HepG2 (cell line): ENCODE measurements at regions not wholly inside any gene's neighbourhood (a gene's known extent, or its start where the extent isn't known, plus 50 kb on each side); places are given as distances from the start of the nearest gene placed in this dataset.

Experiments used
- ATAC-seq: fragments of 200-7000 bp; cut with Tn5 transposase; 3 replicates; pipeline ENCODE4 v1.9.1; 2020; ENCODE audit warnings: mild to moderate bottlenecking, moderate library complexity
- BruUV-seq: library from RNA; stranded (reverse); fragments of 400-500 nt; replicated peaks from 2 replicates; lab custom pipeline; 2021; lab: Mats Ljungman, UMichigan
- CTCF ChIA-PET: fragments of 300-600 bp; formaldehyde crosslinking; extraction: SDS; loops from one replicate; lab custom pipeline; 2021; ENCODE audit warnings: low total read pairs, inconsistent platforms, low intra/inter-chr PET ratio; lab: Yijun Ruan, JAX
- POLR2A ChIA-PET: fragments of 350-600 bp; sonication (Branson Sonifier 250); formaldehyde crosslinking; loops from one replicate; lab custom pipeline; 2020; ENCODE audit warnings: antibody characterized with exemption, inconsistent platforms; lab: Yijun Ruan, JAX
- DNase-seq: peaks from one replicate; pipeline ENCODE4 v3.0.0-alpha.2; 2015; ENCODE audit warnings: low spot score
- FAIRE-seq: peaks from 3 replicates; lab custom pipeline; 2011; peaks lifted over from hg19 to GRCh38; lab: Jason Lieb, UNC
- H2AFZ ChIP-seq: one replicate; pipeline ENCODE4 v1.6.1; 2011; ENCODE audit warnings: low read length, inconsistent platforms
- H3K27ac ChIP-seq: fragments of 300-600 bp; 3 replicates; pipeline ENCODE4 v1.8.0; 2011; ENCODE audit warnings: mixed run types, mild to moderate bottlenecking, mixed read lengths, low read length, inconsistent platforms; ENCODE audit not compliant: insufficient read depth; ENCODE audit errors: extremely low read length
- H3K27me3 ChIP-seq, 2 experiments: fragments of 200-600 bp in 1 of 2; 2 replicates in 1 of 2; 3 replicates in 1 of 2; pipeline versions ENCODE4 v1.6.0 to v1.8.0; 2011; ENCODE audit warnings: low read length in 2 of 2, mild to moderate bottlenecking in 2 of 2, moderate library complexity in 2 of 2, inconsistent platforms in 1 of 2; ENCODE audit not compliant: insufficient read depth in 2 of 2, control insufficient read depth in 1 of 2
- H3K36me3 ChIP-seq, 2 experiments: fragments of 200-600 bp in 1 of 2; replicated peaks in 1 of 2; 2 replicates in 1 of 2; 3 replicates in 1 of 2; pipeline versions ENCODE4 v1.5.1 to v1.8.0; 2011; ENCODE audit warnings: low read length in 2 of 2, inconsistent platforms in 1 of 2; ENCODE audit not compliant: insufficient read depth in 2 of 2, control insufficient read depth in 1 of 2
- H3K4me1 ChIP-seq: 2 replicates; pipeline ENCODE4 v1.5.1; 2012; ENCODE audit warnings: low read length, inconsistent platforms; ENCODE audit not compliant: insufficient read depth
- H3K4me2 ChIP-seq: 2 replicates; pipeline ENCODE4 v1.6.0; 2011; ENCODE audit warnings: low read depth, low read length, inconsistent platforms
- H3K4me3 ChIP-seq, 3 experiments: fragments of 200-600 bp in 1 of 3; sonication (generic), shearing (Covaris generic) in 1 of 3; replicated peaks in 1 of 3; 2 replicates each; pipeline ENCODE4 v1.5.1; 2011 to 2016; ENCODE audit warnings: low read length in 3 of 3, inconsistent platforms in 2 of 3, low read depth in 2 of 3, mild to moderate bottlenecking in 2 of 3, control low read depth in 1 of 3, mixed read lengths in 1 of 3; ENCODE audit not compliant: insufficient read depth in 1 of 3
- H3K79me2 ChIP-seq: one replicate; pipeline ENCODE4 v1.6.1; 2011; ENCODE audit warnings: low read length, inconsistent platforms; ENCODE audit not compliant: insufficient read depth
- H3K9ac ChIP-seq: 2 replicates; pipeline ENCODE4 v1.6.0; 2011; ENCODE audit warnings: mild to moderate bottlenecking, low read depth, low read length, inconsistent platforms; ENCODE audit not compliant: insufficient read depth
- H3K9me3 ChIP-seq: 2 replicates; pipeline ENCODE4 v1.5.1; 2012; ENCODE audit warnings: mild to moderate bottlenecking, low read length
- H4K20me1 ChIP-seq: 2 replicates; pipeline ENCODE4 v1.6.0; 2011; ENCODE audit warnings: inconsistent platforms, mild to moderate bottlenecking, low read length, moderate library complexity; ENCODE audit not compliant: insufficient read depth
- FOXJ3 ChIP-seq: sonication (generic); formaldehyde crosslinking; IDR thresholded peaks from 2 replicates; pipeline ENCODE4 v1.4.0; 2020; ENCODE audit warnings: missing genetic modification reagents, mild to moderate bottlenecking, borderline replicate concordance
- MAFF ChIP-seq: IDR thresholded peaks from 2 replicates; pipeline ENCODE4 v1.6.1; 2011; ENCODE audit warnings: low read depth, low read length, improper control_type of control experiment
- THAP8 ChIP-seq: sonication (generic); formaldehyde crosslinking; IDR thresholded peaks from 2 replicates; pipeline ENCODE4 v1.5.1; 2020; ENCODE audit warnings: missing genetic modification reagents, mild to moderate bottlenecking, borderline replicate concordance
- ZFP90 ChIP-seq: sonication (generic); formaldehyde crosslinking; IDR thresholded peaks from 2 replicates; pipeline ENCODE4 v1.8.0; 2022; ENCODE audit warnings: missing genetic modification reagents, mild to moderate bottlenecking, inconsistent platforms, borderline replicate concordance
- ZNF101 ChIP-seq: sonication (generic); formaldehyde crosslinking; IDR thresholded peaks from 2 replicates; pipeline ENCODE4 v1.4.0; 2020; ENCODE audit warnings: mild to moderate bottlenecking, low read depth, missing genetic modification reagents, borderline replicate concordance
- ZNF549 ChIP-seq: sonication (generic); formaldehyde crosslinking; IDR thresholded peaks from 2 replicates; pipeline ENCODE4 v1.5.0; 2020; ENCODE audit warnings: missing genetic modification reagents
- ZNF678 ChIP-seq: sonication (generic); formaldehyde crosslinking; IDR thresholded peaks from 2 replicates; pipeline ENCODE4 v1.4.0; 2020; ENCODE audit warnings: mild to moderate bottlenecking, missing genetic modification reagents
- WGBS: methylation state at CpG from one replicate; pipeline ENCODE4 v1.1.6; 2017; ENCODE audit warnings: low lambda C conversion rate; 5-methylcytosine and 5-hydroxymethylcytosine counted together
- in situ Hi-C: cut with HindIII; loops from 2 replicates; pipeline ENCODE4 v1.10.0; 2017; ENCODE audit warnings: low pct_unique_long_range_greater_than_20kb; ENCODE audit not compliant: extremely low pct_ligation_motif_present
- intact Hi-C: fragments of 100-400 bp; cut with micrococcal nuclease; formaldehyde crosslinking; loops from one replicate; pipeline ENCODE4 v1.10.0; 2022; ENCODE audit not compliant: unreplicated experiment
- TF ChIP-seq, protein P1 (sequence below): sonication (generic); formaldehyde crosslinking; conservative IDR thresholded peaks from 2 replicates; pipeline ENCODE4 v1.4.0; 2020; ENCODE audit warnings: missing genetic modification reagents
- TF ChIP-seq, protein P2 (sequence below): sonication (generic); formaldehyde crosslinking; IDR thresholded peaks from 2 replicates; pipeline ENCODE4 v1.4.0; 2020; ENCODE audit warnings: mild to moderate bottlenecking, low read depth, missing genetic modification reagents
- TF ChIP-seq, protein P3 (sequence below): sonication (generic); formaldehyde crosslinking; IDR thresholded peaks from 2 replicates; pipeline ENCODE4 v1.4.0; 2020; ENCODE audit warnings: mild to moderate bottlenecking, missing genetic modification reagents, borderline replicate concordance
- TF ChIP-seq, protein P4 (sequence below): sonication (generic); formaldehyde crosslinking; IDR thresholded peaks from 2 replicates; pipeline ENCODE4 v1.8.1; 2023; ENCODE audit warnings: mild to moderate bottlenecking, missing genetic modification reagents, borderline replicate concordance
- TF ChIP-seq, protein P5 (sequence below): sonication (generic); formaldehyde crosslinking; IDR thresholded peaks from 2 replicates; pipeline ENCODE4 v1.5.1; 2020; ENCODE audit warnings: missing genetic modification reagents, mild to moderate bottlenecking, borderline replicate concordance

DNA sequence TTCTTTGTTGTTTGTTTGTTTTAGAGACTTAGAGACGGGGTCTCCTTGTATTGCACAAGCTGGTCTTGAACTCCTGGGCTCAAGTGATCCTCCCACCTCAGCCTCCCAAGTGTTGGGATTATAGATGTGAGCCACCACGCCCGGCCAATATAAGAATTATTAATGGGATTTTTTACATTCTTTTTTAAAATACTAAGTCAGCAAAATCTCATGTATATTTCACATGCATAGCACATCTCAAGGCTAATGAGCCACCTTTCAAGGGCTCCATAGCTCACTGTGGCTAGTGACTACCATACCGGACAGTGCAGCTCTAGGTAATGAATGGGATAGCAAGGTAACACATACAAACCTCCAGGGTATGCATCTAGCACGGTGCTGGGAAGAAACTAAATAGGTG is 361.4 kb downstream of the SAMD5 start:
- Histone ChIP-seq H2AFZ (no peak overlapping the region), H3K4me1 (peaks cover 14% of the 10 kb centered on the region), H3K9ac (no peak overlapping the region), H4K20me1 (no peaks in the 10 kb centered on the region), H3K79me2 (no peaks in the 10 kb centered on the region), H3K27ac (no peak overlapping the region), H3K27me3 (no peaks in the 10 kb centered on the region), H3K36me3 (no peaks in the 10 kb centered on the region), H3K4me3 (no peak overlapping the region), H3K4me2 (no peak overlapping the region), H3K9me3 (no peaks in the 10 kb centered on the region)
- no TSS peak for BruUV-seq
- ChIA-PET POLR2A (no interaction called here), CTCF (no interaction called here)
- intact Hi-C loops, result no loop called here
- in situ Hi-C loops, result no loop called here
- FAIRE-seq, result no peak
- WGBS, result 32% methylated on average over 5 of the region's 5 CpGs
- ATAC-seq, result peak; percentile 38; the same call in 2 of the 3 replicates
- no peak for DNase-seq
- TF ChIP-seq, protein P1, sequence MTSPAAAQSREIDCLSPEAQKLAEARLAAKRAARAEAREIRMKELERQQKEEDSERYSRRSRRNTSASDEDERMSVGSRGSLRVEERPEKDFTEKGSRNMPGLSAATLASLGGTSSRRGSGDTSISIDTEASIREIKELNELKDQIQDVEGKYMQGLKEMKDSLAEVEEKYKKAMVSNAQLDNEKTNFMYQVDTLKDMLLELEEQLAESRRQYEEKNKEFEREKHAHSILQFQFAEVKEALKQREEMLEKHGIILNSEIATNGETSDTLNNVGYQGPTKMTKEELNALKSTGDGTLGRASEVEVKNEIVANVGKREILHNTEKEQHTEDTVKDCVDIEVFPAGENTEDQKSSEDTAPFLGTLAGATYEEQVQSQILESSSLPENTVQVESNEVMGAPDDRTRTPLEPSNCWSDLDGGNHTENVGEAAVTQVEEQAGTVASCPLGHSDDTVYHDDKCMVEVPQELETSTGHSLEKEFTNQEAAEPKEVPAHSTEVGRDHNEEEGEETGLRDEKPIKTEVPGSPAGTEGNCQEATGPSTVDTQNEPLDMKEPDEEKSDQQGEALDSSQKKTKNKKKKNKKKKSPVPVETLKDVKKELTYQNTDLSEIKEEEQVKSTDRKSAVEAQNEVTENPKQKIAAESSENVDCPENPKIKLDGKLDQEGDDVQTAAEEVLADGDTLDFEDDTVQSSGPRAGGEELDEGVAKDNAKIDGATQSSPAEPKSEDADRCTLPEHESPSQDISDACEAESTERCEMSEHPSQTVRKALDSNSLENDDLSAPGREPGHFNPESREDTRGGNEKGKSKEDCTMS, result no peak
- TF ChIP-seq THAP8 (CRISPR knock-in tag) (no peak), ZFP90 (CRISPR knock-in tag) (no peak), MAFF (peak; percentile 91), ZNF101 (CRISPR knock-in tag) (no peak), ZNF549 (CRISPR knock-in tag) (no peak), ZNF678 (CRISPR knock-in tag) (no peak), FOXJ3 (no peak)
- TF ChIP-seq, protein P2, sequence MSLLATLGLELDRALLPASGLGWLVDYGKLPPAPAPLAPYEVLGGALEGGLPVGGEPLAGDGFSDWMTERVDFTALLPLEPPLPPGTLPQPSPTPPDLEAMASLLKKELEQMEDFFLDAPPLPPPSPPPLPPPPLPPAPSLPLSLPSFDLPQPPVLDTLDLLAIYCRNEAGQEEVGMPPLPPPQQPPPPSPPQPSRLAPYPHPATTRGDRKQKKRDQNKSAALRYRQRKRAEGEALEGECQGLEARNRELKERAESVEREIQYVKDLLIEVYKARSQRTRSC (CRISPR knock-in tag), result no peak
- TF ChIP-seq, protein P3, sequence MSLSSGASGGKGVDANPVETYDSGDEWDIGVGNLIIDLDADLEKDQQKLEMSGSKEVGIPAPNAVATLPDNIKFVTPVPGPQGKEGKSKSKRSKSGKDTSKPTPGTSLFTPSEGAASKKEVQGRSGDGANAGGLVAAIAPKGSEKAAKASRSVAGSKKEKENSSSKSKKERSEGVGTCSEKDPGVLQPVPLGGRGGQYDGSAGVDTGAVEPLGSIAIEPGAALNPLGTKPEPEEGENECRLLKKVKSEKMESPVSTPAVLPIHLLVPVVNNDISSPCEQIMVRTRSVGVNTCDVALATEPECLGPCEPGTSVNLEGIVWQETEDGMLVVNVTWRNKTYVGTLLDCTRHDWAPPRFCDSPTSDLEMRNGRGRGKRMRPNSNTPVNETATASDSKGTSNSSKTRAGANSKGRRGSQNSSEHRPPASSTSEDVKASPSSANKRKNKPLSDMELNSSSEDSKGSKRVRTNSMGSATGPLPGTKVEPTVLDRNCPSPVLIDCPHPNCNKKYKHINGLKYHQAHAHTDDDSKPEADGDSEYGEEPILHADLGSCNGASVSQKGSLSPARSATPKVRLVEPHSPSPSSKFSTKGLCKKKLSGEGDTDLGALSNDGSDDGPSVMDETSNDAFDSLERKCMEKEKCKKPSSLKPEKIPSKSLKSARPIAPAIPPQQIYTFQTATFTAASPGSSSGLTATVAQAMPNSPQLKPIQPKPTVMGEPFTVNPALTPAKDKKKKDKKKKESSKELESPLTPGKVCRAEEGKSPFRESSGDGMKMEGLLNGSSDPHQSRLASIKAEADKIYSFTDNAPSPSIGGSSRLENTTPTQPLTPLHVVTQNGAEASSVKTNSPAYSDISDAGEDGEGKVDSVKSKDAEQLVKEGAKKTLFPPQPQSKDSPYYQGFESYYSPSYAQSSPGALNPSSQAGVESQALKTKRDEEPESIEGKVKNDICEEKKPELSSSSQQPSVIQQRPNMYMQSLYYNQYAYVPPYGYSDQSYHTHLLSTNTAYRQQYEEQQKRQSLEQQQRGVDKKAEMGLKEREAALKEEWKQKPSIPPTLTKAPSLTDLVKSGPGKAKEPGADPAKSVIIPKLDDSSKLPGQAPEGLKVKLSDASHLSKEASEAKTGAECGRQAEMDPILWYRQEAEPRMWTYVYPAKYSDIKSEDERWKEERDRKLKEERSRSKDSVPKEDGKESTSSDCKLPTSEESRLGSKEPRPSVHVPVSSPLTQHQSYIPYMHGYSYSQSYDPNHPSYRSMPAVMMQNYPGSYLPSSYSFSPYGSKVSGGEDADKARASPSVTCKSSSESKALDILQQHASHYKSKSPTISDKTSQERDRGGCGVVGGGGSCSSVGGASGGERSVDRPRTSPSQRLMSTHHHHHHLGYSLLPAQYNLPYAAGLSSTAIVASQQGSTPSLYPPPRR, result no peak
- TF ChIP-seq, protein P4, sequence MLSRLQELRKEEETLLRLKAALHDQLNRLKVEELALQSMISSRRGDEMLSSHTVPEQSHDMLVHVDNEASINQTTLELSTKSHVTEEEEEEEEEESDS, result no peak
- TF ChIP-seq, protein P5, sequence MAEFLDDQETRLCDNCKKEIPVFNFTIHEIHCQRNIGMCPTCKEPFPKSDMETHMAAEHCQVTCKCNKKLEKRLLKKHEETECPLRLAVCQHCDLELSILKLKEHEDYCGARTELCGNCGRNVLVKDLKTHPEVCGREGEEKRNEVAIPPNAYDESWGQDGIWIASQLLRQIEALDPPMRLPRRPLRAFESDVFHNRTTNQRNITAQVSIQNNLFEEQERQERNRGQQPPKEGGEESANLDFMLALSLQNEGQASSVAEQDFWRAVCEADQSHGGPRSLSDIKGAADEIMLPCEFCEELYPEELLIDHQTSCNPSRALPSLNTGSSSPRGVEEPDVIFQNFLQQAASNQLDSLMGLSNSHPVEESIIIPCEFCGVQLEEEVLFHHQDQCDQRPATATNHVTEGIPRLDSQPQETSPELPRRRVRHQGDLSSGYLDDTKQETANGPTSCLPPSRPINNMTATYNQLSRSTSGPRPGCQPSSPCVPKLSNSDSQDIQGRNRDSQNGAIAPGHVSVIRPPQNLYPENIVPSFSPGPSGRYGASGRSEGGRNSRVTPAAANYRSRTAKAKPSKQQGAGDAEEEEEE (CRISPR knock-in tag), result no peak
